Small intestine (tissue), 7 donors: ENCODE measurements at regions not wholly inside any gene's neighbourhood (a gene's known extent, or its start where the extent isn't known, plus 50 kb on each side); places are given as distances from the start of the nearest gene placed in this dataset.
"Not testable (repeated sequence)": the region's sequence is repeated elsewhere in the genome, so short reads cannot be mapped to it uniquely, and the experiment has no call there.

Experiments
- DNase-seq, 2 donors: peaks; one replicate each; pipeline versions ENCODE4 v3.0.0 to v3.0.0-alpha.2; 2013
- FAIRE-seq: peaks from 2 replicates; lab custom pipeline; 2012; peaks lifted over from hg19 to GRCh38; lab: Jason Lieb, UNC
- H3K27ac ChIP-seq, 3 donors: one replicate each; pipeline ENCODE4 v1.5.1; 2013; ENCODE audit warnings: low read length in 2 of 3, mild to moderate bottlenecking in 2 of 3, control low read depth in 1 of 3, inconsistent platforms in 1 of 3, low read depth in 1 of 3, moderate library complexity in 1 of 3
- H3K27me3 ChIP-seq, 3 donors: one replicate each; pipeline ENCODE4 v1.6.1; 2013; ENCODE audit warnings: low read length in 3 of 3, inconsistent platforms in 1 of 3; ENCODE audit not compliant: control insufficient read depth in 3 of 3, insufficient read depth in 3 of 3
- H3K36me3 ChIP-seq, 3 donors: one replicate each; pipeline ENCODE4 v1.6.1; 2013; ENCODE audit warnings: low read length in 3 of 3, inconsistent platforms in 1 of 3, low read depth in 1 of 3, mild to moderate bottlenecking in 1 of 3, moderate library complexity in 1 of 3; ENCODE audit not compliant: control insufficient read depth in 3 of 3, insufficient read depth in 2 of 3
- H3K4me1 ChIP-seq, 3 donors: one replicate each; pipeline ENCODE4 v1.6.1; 2013; ENCODE audit warnings: low read length in 2 of 3, inconsistent platforms in 1 of 3, low read depth in 1 of 3, mild to moderate bottlenecking in 1 of 3, moderate library complexity in 1 of 3; ENCODE audit not compliant: control insufficient read depth in 3 of 3, insufficient read depth in 2 of 3
- H3K4me3 ChIP-seq, 3 donors: one replicate each; pipeline ENCODE4 v1.5.1; 2013; ENCODE audit warnings: low read length in 3 of 3, control low read depth in 1 of 3, inconsistent platforms in 1 of 3, low read depth in 1 of 3, mild to moderate bottlenecking in 1 of 3, moderate library complexity in 1 of 3
- H3K9me3 ChIP-seq, 2 donors: one replicate each; pipeline ENCODE4 v1.6.1; 2013; ENCODE audit warnings: low read depth in 1 of 2, low read length in 1 of 2; ENCODE audit not compliant: control insufficient read depth in 2 of 2, insufficient read depth in 1 of 2
- WGBS, 3 donors: extraction: QIAGEN DNeasy Blood & Tissue Kit; methylation state at CpG; one replicate each; pipeline ENCODE4 v1.1.7; 2013; 5-methylcytosine and 5-hydroxymethylcytosine counted together
- donor health status: healthy with polysubstance abuse.
- donor health status: control.
- donor health status: control.
- donor health status: Bipolar disorder and iron deficiency.
- donor health status: healthy.

DNA sequence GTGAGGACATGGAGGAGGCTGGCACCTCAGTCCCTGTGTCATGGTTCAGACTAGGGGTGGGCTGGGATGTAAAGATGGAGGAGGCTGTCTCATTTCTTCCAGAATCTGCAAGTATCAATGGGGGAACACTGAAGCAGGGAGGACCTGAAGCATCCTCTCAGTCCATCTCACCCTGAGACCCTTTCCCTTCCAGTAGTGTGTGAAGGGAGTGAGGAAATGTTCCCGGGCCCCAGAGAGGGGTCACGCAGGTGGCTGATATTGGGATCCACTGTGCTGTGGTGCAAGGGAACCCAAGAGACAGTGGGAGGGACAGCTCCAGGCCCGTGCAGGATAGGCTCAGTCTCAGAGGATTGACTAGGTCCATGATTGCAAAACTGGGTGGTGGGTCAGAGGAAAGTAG, 72.2 kb upstream of the ADPGK start:
- Histone ChIP-seq H3K27ac (no peak overlapping the region), H3K4me3 (no peak overlapping the region), H3K27me3 (no peaks in the 10 kb centered on the region), H3K4me1 (peaks cover 0 to 15% (median 3%) of the 10 kb centered on the region in 3 donors), H3K9me3 (no peaks in the 10 kb centered on the region), H3K36me3 (no peaks in the 10 kb centered on the region)
- FAIRE-seq (no peak), DNase-seq (no peak)
- 70 to 90% (median 77%) methylated on average over 3 of the region's 3 CpGs for WGBS, 3 donors

DNA sequence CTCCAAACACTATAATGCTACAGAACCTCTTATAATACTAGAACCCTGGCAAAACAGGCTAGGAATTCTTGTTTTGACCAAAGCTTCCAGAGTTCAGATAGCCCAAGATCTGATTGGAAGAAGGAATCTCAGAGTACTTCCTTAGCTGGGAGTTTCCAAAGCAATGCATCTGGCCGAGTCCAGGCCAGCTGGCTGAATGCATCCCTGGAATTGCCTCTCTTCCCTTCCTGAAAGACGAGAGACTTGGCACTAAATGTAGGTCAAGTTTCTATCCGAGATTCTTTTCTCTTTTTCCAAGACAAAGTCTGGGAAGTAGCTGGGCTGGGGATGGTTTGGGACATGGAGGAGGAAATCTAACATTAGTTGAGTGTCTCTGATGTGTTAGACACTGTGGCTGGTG, 68.7 kb upstream of the ADPGK start:
- H3K27ac ChIP-seq: no peak overlapping the region
- no peak overlapping the region for H3K4me3 ChIP-seq
- WGBS, 3 donors: 33 to 42% (median 40%) methylated on average over 3 of the region's 3 CpGs
- FAIRE-seq (no peak), DNase-seq (no peak)
- H3K9me3 ChIP-seq: no peaks in the 10 kb centered on the region
- no peaks in the 10 kb centered on the region for H3K27me3 ChIP-seq
- H3K36me3 ChIP-seq: no peaks in the 10 kb centered on the region
- no peaks in the 10 kb centered on the region for H3K4me1 ChIP-seq

DNA sequence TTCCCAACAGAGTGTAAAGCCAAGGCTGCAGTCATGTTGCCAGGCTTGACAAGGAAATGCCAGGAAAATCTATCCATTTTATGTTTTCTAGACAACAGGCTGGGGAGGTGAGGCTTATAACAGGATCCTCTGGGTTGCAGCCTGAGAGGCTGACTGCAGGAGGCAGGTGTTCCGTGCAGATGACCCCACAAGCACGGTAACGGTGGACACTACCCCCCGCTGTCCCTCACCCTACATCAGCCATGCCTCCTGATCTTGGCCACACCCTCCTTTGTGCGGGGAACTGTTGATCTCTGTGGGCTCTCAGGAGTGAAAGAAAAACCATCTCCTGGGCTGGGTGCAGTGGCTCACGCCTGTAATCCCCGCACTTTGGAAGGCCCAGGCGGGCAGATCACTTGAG, 68.0 kb upstream of the ADPGK start:
- Histone ChIP-seq H3K4me1 (no peaks in the 10 kb centered on the region), H3K27me3 (no peaks in the 10 kb centered on the region), H3K27ac (no peak overlapping the region), H3K4me3 (no peak overlapping the region), H3K9me3 (no peaks in the 10 kb centered on the region), H3K36me3 (no peaks in the 10 kb centered on the region)
- DNase-seq (no peak), FAIRE-seq (no peak)
- 44 to 75% (median 65%) methylated on average over 8 of the region's 8 CpGs for WGBS, 3 donors

DNA sequence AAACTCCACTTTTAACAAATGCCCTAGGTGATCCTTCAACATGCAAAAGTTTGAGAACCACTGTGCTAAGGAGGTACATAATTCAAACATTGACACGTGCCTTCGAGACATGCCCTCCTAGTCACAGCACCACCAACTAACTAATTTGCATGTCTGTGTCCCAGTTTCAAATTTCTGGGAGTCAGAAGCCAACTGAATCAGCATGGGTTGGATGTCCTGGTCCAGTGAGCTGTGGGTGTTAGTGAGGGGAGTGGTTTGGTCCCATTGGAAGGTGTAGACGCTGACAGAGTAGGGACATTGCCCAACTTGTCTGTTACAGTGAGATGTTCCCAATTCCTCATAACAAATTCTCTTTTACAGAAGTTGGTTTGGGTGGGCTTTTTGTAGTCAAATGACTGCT, 67.3 kb upstream of the ADPGK start:
- Histone ChIP-seq H3K4me1 (no peaks in the 10 kb centered on the region), H3K4me3 (no peak overlapping the region), H3K27me3 (no peaks in the 10 kb centered on the region), H3K9me3 (no peaks in the 10 kb centered on the region), H3K36me3 (no peaks in the 10 kb centered on the region), H3K27ac (no peak overlapping the region)
- DNase-seq: no peak
- WGBS, 3 donors: 63 to 81% (median 73%) methylated on average over 3 of the region's 3 CpGs
- no peak for FAIRE-seq

DNA sequence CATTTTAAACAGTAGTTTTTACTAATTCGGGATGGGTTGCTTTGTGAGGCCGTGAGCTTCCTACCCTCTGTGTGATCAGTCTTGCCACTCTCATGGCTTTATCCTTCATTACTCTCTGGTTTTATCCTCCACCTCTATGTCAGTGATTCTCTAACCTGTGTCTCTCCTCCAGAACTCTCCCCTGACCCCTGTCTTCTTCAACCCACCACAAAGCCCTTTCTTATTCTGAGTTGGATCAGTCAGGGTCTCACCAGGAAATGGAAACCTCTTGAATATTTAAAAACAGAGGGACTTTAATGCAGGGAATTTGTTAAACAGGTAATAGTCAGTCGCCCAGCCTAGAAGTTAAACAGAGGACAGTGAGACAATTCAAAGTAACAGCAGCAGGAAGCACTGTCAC, 64.2 kb upstream of the ADPGK start:
- Histone ChIP-seq H3K4me3 (no peak overlapping the region), H3K4me1 (no peaks in the 10 kb centered on the region), H3K9me3 (no peaks in the 10 kb centered on the region), H3K36me3 (no peaks in the 10 kb centered on the region), H3K27ac (no peak overlapping the region), H3K27me3 (no peaks in the 10 kb centered on the region)
- 74 to 78% (median 76%) methylated on average over 3 of the region's 3 CpGs for WGBS, 3 donors
- FAIRE-seq: no peak
- DNase-seq: no peak

DNA sequence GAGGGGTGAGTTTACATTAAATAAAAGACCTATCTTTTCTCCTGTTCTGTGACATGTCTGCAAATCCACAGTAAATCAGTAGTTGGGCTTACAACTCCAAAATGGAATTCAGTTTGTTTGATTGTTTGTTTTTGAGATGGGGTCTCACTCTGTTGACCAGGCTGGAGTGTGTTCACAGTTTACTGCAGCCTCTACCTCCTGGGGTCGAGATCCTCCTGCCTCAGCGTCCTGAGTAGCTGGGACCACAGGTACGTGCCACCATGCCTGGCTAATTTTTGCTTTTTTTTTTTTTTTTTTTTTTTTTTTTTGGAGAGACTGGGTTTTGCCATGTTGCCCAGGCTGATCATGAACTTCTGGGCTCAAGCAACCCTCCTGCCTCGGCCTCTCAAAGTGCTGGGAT, 63.5 kb upstream of the ADPGK start:
- Histone ChIP-seq H3K9me3 (no peaks in the 10 kb centered on the region), H3K4me1 (no peaks in the 10 kb centered on the region), H3K27ac (no peak overlapping the region), H3K4me3 (no peak overlapping the region), H3K36me3 (no peaks in the 10 kb centered on the region), H3K27me3 (no peaks in the 10 kb centered on the region)
- no peak for DNase-seq
- WGBS, 3 donors: 57 to 88% (median 61%) methylated on average over 3 to 4 of the region's 4 CpGs
- no peak for FAIRE-seq

DNA sequence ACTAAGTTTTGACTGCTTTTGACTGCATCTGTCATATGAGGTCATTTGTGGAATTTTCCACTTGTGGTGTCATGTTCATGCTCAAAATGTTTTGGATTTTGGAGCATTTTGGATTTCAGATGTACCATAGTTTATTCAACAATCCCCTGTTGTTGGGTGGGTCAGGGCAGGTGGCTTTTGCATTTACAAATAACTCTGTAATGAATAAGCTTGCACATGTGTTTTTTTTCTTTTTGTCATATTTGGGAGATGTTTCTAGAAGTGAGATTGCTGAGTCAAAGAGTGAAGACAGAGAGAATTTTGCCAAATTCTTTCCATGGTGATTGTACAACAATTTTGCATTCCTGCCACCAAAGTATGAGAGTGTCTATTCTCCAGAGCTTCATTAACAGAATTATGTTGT, 62.4 kb upstream of the ADPGK start:
- DNase-seq (no peak), FAIRE-seq (no peak)
- H3K36me3 ChIP-seq: no peaks in the 10 kb centered on the region
- no peaks in the 10 kb centered on the region for H3K9me3 ChIP-seq
- no peaks in the 10 kb centered on the region for H3K27me3 ChIP-seq
- H3K27ac ChIP-seq: no peak overlapping the region
- H3K4me3 ChIP-seq: no peak overlapping the region
- H3K4me1 ChIP-seq: no peaks in the 10 kb centered on the region

DNA sequence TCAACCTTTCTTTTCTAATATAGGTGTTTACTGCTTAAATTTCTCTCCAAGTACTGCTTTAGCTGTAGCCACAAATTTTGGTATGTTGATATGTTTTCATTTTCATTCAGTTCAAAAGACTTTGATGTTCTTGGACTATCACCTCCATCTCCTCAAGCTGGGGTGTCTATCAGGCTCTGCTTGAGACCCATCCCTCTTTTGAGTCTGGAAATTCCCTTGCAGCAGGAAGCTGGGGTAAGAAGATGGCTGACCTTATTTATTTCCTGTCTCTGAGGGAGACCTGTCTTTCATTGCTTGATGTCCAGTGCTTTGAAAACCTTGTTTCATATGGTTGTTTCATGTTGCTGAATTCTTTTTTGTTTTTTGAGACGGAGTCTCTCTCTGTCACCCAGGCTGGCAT, 60.5 kb upstream of the ADPGK start:
- H3K4me1 ChIP-seq: no peaks in the 10 kb centered on the region
- no peaks in the 10 kb centered on the region for H3K36me3 ChIP-seq
- H3K4me3 ChIP-seq: no peak overlapping the region
- H3K27me3 ChIP-seq: no peaks in the 10 kb centered on the region
- DNase-seq (no peak), FAIRE-seq (no peak)
- H3K27ac ChIP-seq: no peak overlapping the region
- WGBS, 3 donors: 92 to 94% (median 92%) methylated on average over 1 of the region's 1 CpG
- no peaks in the 10 kb centered on the region for H3K9me3 ChIP-seq

DNA sequence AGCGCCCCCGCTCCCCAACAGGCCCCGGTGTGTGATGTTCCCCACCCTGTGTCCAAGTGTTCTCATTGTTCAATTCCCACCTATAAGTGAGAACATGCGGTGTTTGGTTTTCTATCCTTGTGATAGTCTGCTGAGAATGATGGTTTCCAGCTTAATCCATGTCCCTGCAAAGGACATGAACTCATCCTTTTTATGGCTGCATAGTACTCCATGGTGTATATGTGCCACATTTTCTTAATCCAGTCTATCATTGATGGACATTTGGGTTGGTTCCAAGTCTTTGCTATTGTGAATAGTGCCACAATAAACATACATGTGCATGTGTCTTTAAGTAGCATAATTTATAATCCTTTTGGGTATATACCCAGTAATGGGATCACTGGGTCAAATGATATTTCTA, 59.8 kb upstream of the ADPGK start:
- H3K36me3 ChIP-seq, H3K9me3 ChIP-seq, DNase-seq, H3K27me3 ChIP-seq, H3K4me3 ChIP-seq, H3K4me1 ChIP-seq, H3K27ac ChIP-seq, FAIRE-seq: not testable (repeated sequence)
- WGBS, 3 donors: 97 to 98% (median 97%) methylated on average over 4 of the region's 4 CpGs
